HG02623 (cell line): ENCODE measurements at regions not wholly inside any gene's neighbourhood (a gene's known extent, or its start where the extent isn't known, plus 50 kb on each side); places are given as distances from the start of the nearest gene placed in this dataset.

ENCODE experiments used
- ATAC-seq: cut with Tn5 transposase; IDR thresholded peaks from one replicate; pipeline ENCODE4 v1.9.1; 2021; ENCODE audit warnings: moderate library complexity; ENCODE audit not compliant: unreplicated experiment

DNA sequence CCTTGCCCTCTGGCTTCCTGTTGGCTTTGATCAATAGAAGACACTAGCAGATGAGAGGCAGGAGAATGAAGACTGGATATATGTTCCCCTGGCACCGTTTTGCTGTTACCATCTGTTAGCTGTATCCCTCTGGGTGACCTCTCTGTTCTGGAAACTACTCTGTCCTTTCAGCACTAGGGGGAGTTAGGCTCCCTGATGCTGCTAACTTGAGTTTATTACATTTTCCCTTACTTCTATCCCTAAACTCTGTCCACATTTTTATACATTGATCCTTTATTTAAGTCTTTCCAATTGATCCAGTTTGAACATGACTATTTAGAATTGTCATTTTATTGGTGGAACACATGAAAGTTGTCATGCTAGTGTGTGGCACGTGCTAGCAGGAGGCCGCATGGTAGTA, 1014.3 kb upstream of the CDH2 start:
- no peak for ATAC-seq

- peak; percentile 83 for ATAC-seq
Observed at GRCh38 chr18:29188760-29189159, 1011.8 kb upstream of the CDH2 start.

DNA sequence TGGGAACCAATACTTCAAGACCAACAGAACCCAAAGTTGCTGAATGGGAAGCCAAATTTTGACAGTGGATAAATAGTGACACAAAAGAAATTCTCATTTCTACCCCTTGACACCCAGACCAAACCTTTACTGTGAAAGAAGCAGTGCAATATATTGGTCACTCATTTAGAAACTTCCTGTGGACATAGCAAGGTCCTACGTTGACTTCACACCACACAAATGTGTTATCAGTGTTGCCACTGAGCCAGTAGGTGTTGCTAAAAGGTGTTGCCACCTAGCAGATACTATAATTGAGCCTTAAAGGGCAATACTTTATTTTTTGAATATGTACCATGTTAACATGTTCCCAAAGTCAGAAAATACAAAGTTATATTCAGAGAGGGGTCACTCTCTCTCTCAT, 1008.9 kb upstream of the CDH2 start:
- no peak for ATAC-seq

DNA sequence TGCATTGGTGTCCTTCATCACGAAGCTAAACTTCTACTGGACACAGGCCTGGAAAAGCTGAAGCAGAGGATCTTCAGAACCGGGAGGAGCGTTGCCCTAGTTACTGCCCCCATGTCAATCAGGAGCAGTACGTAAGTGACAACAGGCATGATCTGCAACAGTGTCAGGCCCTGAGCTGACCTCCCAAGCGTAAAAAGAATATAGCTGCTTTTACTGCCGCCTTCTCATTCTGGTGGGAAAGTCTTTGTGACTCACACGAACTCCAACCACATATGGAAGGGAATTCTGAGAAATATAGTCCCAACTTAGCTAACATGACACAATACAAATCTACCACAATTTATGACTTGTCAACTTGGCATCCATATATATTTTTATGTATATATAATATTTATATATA, 1007.7 kb upstream of the CDH2 start:
- ATAC-seq = no peak

- no peak for ATAC-seq
Observed at GRCh38 chr18:29181151-29181901, 1004.4 kb upstream of the CDH2 start.

- ATAC-seq = no peak
Observed at GRCh38 chr18:29176681-29177080, 999.8 kb upstream of the CDH2 start.

GRCh38 chr18:29174891-29175290, 998.0 kb upstream of the CDH2 start:
- ATAC-seq = no peak

GRCh38 chr18:29172756-29173067, 995.8 kb upstream of the CDH2 start:
- no peak for ATAC-seq

GRCh38 chr18:29171892-29172755, 995.2 kb upstream of the CDH2 start:
- ATAC-seq = no peak

GRCh38 chr18:29169599-29169998, 992.7 kb upstream of the CDH2 start:
- ATAC-seq = no peak

- ATAC-seq = no peak
Observed at GRCh38 chr18:29164993-29165599, 988.2 kb upstream of the CDH2 start.

DNA sequence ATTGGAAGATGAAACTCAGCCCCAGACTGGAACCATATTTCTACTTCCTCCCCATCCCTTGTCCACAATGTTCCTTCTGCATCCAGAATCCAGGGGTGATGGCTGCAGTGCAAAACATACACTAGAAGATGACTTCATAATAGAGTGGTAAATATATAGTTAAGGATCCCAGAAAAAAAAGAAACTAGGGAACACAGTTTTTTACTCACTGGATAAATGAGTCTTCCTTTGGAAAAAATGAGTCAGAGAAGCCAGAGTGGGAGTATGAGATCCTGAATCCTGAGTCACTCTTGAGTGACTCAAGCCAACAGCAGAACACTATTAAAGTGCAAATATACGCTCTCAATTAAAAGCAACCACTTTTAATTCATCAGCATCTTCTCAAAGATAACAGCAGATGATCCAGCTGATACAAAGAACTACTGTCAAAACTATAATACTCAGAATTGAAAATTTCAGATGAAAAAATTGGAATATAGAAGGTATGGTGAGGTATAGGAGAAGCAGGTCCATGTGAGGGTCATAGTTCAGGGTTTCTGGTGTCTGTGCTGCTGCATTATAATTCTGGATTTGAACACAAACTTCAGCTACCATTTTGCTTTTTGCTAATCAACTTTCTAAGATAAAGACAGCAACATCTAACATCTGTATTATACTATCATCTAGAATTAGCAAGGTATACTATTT, 987.2 kb upstream of the CDH2 start:
- ATAC-seq = no peak

DNA sequence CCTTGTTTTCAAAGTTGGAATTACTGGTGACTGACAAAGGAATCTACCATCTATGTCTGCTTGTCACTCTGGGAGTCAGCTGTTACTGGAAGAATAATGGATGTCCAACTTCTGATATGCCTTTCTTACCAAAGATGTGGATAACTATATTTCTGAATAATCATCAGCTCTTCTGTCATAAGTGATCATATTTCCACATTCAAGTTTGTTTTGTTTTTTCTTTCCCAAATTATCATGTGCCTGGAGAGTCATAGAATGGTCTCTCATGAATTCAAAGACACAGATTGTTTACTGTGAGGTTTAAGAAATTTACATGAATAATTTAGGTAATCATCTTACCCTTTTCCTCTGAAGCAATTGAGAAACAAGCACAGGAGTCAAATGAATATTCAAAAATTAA, 986.7 kb upstream of the CDH2 start:
- no peak for ATAC-seq

DNA sequence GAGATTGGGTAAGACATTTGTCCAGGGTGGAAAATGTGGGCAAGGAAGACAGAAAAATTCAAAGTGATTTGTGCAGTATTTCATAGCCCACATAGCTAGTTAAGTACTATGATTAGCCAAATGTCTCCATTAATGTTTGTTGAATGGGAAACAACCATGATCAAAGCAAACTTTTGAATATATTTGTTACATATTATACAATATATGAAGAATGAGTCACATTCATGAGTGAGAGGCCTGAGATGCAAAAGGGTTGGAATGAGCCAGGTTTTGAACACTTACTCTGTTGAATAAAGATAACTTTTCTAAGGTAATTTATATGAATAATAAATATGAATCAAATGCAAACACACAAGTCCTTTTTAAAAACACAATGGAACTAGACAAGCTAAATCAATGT, 984.5 kb upstream of the CDH2 start:
- ATAC-seq = no peak

GRCh38 chr18:29160170-29160569, 983.2 kb upstream of the CDH2 start:
- no peak for ATAC-seq

GRCh38 chr18:29157905-29158304, 981.0 kb upstream of the CDH2 start:
- ATAC-seq = no peak

- ATAC-seq = no peak
Observed at GRCh38 chr18:29157057-29157780, 980.3 kb upstream of the CDH2 start.

DNA sequence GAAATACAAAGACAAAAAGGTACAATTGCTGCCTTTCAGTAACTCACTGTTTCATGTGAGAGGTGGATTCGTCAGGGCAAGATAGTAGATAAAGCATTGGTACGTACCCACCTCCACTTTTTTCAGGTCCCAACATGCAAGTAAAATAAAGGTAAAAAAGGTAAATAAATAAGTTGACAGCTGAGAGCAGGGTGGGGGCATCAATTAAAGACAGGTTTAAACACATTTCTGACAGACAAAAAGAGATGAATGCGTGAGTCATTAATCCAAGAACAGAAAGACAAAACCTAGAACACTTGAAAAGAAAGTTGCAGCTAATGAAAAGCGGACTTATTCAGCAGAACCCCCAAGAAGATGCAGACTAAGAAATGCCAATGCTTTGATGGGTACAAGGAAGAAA, 979.6 kb upstream of the CDH2 start:
- ATAC-seq = no peak

- no peak for ATAC-seq
Observed at GRCh38 chr18:29154758-29155725, 978.1 kb upstream of the CDH2 start.
